T follicular helper cell (primary cell): ENCODE measurements at regions not wholly inside any gene's neighbourhood (a gene's known extent, or its start where the extent isn't known, plus 50 kb on each side); places are given as distances from the start of the nearest gene placed in this dataset.
"Not testable (repeated sequence)": the region's sequence is repeated elsewhere in the genome, so short reads cannot be mapped to it uniquely, and the experiment has no call there.

ENCODE experiments used
- DNase-seq: peaks from one replicate; pipeline ENCODE4 v3.0.0-alpha.2; 2020; ENCODE audit warnings: low read depth

DNA sequence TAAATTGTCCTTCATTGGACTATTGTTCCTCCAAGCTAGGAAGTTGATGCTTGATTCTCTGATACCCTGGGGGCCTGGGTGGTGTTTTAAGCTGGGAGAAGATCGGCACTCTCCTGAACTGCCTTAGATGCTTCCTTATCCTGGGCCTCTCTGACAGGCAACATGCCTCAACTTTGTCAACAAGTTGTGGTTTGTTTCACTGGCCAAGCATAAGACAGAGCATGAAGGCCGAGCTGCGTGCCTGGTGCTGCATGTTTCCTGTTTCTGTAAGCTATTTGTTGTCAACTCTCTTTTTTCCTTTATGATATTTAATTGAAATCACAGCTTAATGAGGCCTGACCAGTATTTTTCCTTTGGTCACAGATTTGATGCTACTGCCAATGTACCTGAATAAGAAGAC, 187.6 kb upstream of the TNC start:
- DNase-seq = no peak

- DNase-seq = no peak
Observed at GRCh38 chr9:115306865-115307264, 188.9 kb upstream of the TNC start.

DNA sequence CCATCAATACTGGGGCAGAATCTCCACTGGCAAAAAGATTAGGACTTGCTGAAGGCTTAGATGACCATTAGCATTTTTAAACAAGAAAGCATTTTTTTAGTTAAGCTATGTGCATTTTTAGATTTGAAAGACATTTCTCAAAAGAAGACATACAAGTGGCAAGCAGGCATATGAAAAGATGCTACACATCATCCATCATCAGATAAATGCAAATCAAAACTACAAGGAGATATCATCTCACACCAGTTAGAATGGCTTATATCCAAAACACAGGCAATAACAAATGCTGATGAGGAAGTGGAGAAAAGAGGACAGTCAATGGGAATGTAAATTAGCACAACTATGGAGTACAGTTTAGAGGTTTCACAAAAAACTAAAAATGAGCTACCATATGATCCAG, 195.6 kb upstream of the TNC start:
- no peak for DNase-seq

DNA sequence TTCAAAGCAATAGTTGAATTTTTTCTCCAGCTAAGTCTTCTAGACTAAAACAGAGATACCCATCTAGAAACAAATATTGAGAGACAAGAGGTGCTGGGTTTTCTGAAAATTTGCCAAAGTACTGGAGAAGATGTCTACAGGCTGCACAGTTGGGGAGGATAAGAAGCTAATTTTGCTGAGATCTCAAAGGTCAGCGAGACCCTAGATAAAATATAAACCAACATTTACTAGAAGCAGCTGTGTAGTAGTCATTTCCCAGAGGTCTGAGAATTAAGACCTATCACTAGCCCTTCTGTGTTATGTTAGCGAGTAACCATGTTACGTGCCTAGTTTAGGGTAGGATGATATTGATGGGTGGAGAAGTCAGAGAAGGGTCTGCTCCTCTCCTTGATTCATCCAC, 208.5 kb upstream of the TNC start:
- DNase-seq = no peak

GRCh38 chr9:115327436-115328122, 209.6 kb upstream of the TNC start:
- DNase-seq = no peak

- no peak for DNase-seq
Observed at GRCh38 chr9:115328228-115328627, 210.3 kb upstream of the TNC start.

- no peak for DNase-seq
Observed at GRCh38 chr9:115328677-115329076, 210.7 kb upstream of the TNC start.

DNA sequence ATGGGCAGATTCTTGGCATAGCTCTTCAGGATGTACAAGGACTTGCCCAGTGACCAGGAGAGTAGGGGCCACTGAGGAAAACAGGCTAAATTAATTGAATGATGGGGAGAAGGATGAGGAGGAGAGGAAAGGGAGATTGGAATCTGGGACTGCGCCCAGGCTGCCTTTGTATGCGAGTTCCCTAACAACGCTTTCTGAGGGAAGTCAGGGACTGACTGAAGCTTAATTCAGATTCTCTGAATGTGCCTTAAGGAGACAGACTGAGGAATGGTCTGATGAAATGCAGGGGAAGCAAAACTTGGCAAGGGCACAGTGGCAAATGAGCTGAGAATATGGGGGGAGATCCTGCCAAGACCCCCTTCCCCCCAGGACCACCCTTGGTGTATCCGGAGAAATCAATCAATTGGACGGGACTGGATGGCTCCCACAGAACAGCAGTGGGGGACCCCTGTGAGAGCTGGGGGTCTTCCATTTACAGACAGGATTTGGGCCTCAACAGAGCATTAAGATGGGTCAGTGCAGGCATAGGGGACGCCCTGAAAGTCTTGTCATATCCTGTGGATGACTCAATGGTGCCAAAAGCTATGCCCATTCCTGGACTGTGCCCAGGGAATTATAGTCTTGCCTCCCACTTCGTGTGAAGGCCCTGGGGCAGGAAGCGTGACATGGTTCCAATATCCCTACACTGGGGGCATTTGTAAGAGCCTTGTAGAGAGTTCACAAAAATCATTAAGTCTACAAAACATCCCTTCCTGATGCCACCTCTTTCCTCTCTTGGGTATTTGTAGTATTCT, 215.5 kb upstream of the TNC start:
- no peak for DNase-seq

GRCh38 chr9:115335439-115335838, 217.5 kb upstream of the TNC start:
- DNase-seq = no peak

GRCh38 chr9:115340314-115340713, 222.4 kb upstream of the TNC start:
- DNase-seq = no peak

GRCh38 chr9:115341426-115341825, 223.5 kb upstream of the TNC start:
- DNase-seq = no peak

- not testable (repeated sequence) for DNase-seq
Observed at GRCh38 chr9:115347776-115348175, 229.8 kb upstream of the TNC start.

DNA sequence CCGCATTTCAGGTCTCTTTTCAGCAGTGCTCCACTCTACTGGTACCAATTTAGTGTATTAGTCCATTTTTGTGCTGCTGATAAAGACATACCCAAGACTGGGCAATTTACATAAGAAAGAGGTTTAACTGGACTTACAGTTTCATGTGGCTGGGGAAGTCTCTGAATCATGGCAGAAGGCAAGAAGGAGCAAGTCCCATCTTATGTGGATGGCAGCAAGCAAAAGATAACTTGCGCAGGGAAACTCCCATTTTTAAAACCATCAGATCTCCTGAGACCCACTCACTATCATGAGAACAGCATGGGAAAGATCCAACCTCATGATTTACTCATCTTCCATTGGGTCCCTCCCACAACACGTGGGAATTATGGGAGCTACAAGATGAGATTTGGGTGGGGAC, 231.0 kb upstream of the TNC start:
- not testable (repeated sequence) for DNase-seq

DNA sequence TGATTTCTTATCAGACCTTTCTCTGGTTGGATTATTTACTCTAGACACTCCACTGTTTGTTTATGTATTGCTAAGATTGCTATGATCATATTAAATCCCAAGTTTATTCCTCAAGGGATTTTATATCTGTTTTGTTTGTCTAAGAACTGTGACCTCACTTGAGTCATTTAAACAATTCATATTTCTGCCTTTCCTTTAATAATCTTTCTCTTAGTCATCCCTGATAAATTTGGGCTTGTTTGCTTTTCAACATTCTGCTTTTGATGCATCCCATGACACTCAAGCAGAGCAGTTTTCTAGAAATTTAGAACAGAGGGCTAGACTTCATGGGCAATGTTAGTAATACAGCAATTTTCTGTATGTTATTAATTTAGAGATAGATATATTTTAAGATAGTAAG, 231.6 kb upstream of the TNC start:
- DNase-seq = no peak

GRCh38 chr9:115350548-115350947, 232.6 kb upstream of the TNC start:
- DNase-seq = no peak

DNA sequence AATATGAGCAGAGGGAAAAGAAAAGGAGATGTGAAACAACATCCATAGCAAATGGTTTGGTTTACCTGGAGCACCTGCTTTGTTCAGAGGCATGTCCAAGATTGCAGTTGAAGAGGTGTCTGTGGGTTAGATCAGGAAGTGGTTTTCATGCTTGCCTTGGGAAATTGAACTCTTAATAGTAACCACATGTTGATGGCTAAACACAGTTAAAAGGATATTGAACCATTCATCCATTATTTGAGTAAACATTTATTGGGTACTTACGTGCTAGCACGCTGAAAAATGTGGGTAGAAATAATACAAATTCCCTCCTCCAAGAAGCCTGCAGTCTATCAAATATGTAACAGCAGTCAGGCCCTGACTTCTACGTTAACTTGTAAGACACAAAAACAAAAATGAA, 235.7 kb upstream of the TNC start:
- no peak for DNase-seq

GRCh38 chr9:115357821-115358220, 239.9 kb upstream of the TNC start:
- DNase-seq = no peak

DNA sequence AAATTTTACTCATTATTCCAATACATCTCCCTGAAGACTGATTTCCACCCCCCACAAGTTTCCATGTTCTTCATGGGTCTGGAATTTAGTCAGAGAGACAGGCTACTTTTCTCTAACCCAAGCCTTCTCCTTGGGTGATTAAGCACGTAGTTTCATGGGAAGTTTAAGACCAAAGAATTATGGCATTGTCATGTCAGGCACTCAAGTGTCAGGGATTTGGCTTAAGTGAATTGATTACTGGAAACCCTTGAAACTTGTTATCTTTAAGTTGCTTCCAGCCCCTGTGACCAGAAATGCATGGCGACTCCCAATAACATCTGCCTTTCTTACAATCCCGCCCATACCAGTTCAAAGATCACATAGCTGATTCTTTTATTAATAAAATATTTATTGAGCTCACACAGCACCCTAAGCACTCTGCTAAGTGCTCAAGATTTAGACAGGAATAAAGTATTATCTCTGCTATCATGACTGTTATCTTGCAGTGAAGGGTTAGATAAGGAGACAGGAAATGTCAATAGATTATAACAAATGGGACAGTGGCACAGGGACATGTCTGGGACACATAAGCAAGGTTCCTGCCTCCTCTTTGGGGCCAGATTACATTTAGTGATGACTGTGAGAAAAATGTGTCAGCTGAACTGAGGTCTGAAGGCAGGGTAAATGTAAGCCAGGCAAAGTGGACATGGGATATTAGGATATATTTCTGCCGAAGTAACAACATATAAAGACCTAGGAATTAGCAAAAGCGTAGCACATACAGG, 241.2 kb upstream of the TNC start:
- no peak for DNase-seq

- no peak for DNase-seq
Observed at GRCh38 chr9:115360122-115360521, 242.2 kb upstream of the TNC start.

GRCh38 chr9:115362101-115362500, 244.1 kb upstream of the TNC start:
- DNase-seq = no peak

DNA sequence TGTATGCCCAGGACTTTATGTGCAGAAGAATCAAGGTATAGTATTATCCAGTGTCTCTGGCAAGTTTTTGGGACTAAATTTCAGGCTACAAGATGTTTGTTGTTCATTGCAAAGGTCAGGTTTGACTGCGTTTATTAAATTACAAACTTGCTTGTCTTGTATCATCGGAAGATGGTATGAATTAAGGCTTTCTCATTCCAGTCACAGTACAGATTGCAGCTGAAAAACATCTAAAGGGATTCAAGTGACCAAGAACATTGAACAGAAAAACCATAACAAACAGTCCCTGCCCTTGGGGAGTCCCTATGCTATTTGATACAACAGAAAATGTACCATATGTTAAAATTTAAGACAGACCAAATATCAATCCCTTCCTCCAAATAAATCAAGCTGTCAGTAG, 244.7 kb upstream of the TNC start:
- DNase-seq = no peak

- DNase-seq = no peak
Observed at GRCh38 chr9:115364991-115365390, 247.0 kb upstream of the TNC start.

GRCh38 chr9:115367321-115367720, 249.4 kb upstream of the TNC start:
- DNase-seq = no peak
